DOHH2 (cell line): ENCODE measurements at regions not wholly inside any gene's neighbourhood (a gene's known extent, or its start where the extent isn't known, plus 50 kb on each side); places are given as distances from the start of the nearest gene placed in this dataset.

Experiments used
- CTCF ChIP-seq: fragments of 200-600 bp; sonication (generic); IDR thresholded peaks from one replicate; pipeline ENCODE4 v1.5.1; 2014; ENCODE audit warnings: antibody characterized with exemption, mild to moderate bottlenecking, low read depth, low read length; ENCODE audit not compliant: poor library complexity, severe bottlenecking
- EZH2phosphoT487 ChIP-seq: fragments of 200-600 bp; sonication (generic); IDR thresholded peaks from 2 replicates; pipeline ENCODE4 v1.6.1; 2017; ENCODE audit warnings: borderline replicate concordance, mild to moderate bottlenecking, antibody characterized with exemption, low read length, moderate library complexity, mixed read lengths

GRCh38 chr4:30208731-30209435 lies 511.3 kb upstream of the PCDH7 start:
- TF ChIP-seq CTCF (no peak), EZH2phosphoT487 (no peak)
